CD4-positive, alpha-beta memory T cell (primary cell): ENCODE measurements at regions not wholly inside any gene's neighbourhood (a gene's known extent, or its start where the extent isn't known, plus 50 kb on each side); places are given as distances from the start of the nearest gene placed in this dataset.

ENCODE experiments used
- CTCF ChIA-PET: fragments of 350-600 bp; sonication (Branson Sonifier 250); formaldehyde crosslinking; loops from one replicate; lab custom pipeline; 2021; ENCODE audit warnings: inconsistent platforms; ENCODE audit not compliant: partially characterized antibody; lab: Charles Lee
- POLR2A ChIA-PET: fragments of 350-600 bp; sonication (Branson Sonifier 250); formaldehyde crosslinking; loops from one replicate; lab custom pipeline; 2021; ENCODE audit not compliant: partially characterized antibody; lab: Charles Lee
- DNase-seq, 5 donors: peaks; one replicate each; pipeline versions ENCODE4 v3.0.0 to v3.0.0-alpha.2; 2020 to 2022; ENCODE audit warnings: mixed read lengths in 1 of 5
- H3K27ac ChIP-seq: one replicate; pipeline ENCODE4 v1.7.0; 2013; ENCODE audit warnings: low read depth, low read length
- H3K27me3 ChIP-seq: 2 replicates; pipeline ENCODE4 v1.7.0; 2013; ENCODE audit warnings: mild to moderate bottlenecking, low read length, moderate library complexity; ENCODE audit not compliant: insufficient read depth
- H3K36me3 ChIP-seq: 2 replicates; pipeline ENCODE4 v1.7.0; 2013; ENCODE audit warnings: mild to moderate bottlenecking, low read length, moderate library complexity; ENCODE audit not compliant: insufficient read depth
- H3K4me1 ChIP-seq: 2 replicates; pipeline ENCODE4 v1.7.0; 2013; ENCODE audit warnings: mild to moderate bottlenecking, low read length, moderate library complexity; ENCODE audit not compliant: insufficient read depth
- H3K4me3 ChIP-seq, 2 donors: one replicate each; pipeline ENCODE4 v1.7.0; 2013; ENCODE audit warnings: low read length in 2 of 2, mild to moderate bottlenecking in 1 of 2
- H3K9me3 ChIP-seq, 2 donors: one replicate each; pipeline ENCODE4 v1.7.0; 2013; ENCODE audit warnings: low read length in 2 of 2, control low read depth in 1 of 2; ENCODE audit not compliant: control insufficient read depth in 1 of 2
- H3K27ac Mint-ChIP-seq, 7 donors: one replicate each; pipeline ENCODE4 v1.8.0; 2020 to 2021; ENCODE audit warnings: mixed read lengths in 7 of 7, mild to moderate bottlenecking in 6 of 7, inconsistent platforms in 3 of 7, moderate library complexity in 3 of 7
- H3K27me3 Mint-ChIP-seq, 2 donors: one replicate each; pipeline ENCODE4 v1.8.0; 2020 to 2021; ENCODE audit warnings: mixed read lengths in 2 of 2
- H3K36me3 Mint-ChIP-seq, 2 donors: one replicate each; pipeline ENCODE4 v1.8.0; 2020 to 2021; ENCODE audit warnings: mixed read lengths in 2 of 2, inconsistent platforms in 1 of 2, mild to moderate bottlenecking in 1 of 2
- H3K4me1 Mint-ChIP-seq, 4 donors: one replicate each; pipeline ENCODE4 v1.8.0; 2020 to 2021; ENCODE audit warnings: mixed read lengths in 4 of 4, mild to moderate bottlenecking in 1 of 4
- H3K4me3 Mint-ChIP-seq, 8 donors: one replicate each; pipeline ENCODE4 v1.8.0; 2020 to 2021; ENCODE audit warnings: mixed read lengths in 8 of 8, mild to moderate bottlenecking in 7 of 8, moderate library complexity in 6 of 8, inconsistent platforms in 3 of 8
- H3K9me3 Mint-ChIP-seq, 8 donors: one replicate each; pipeline ENCODE4 v1.8.0; 2020 to 2021; ENCODE audit warnings: mixed read lengths in 8 of 8, mild to moderate bottlenecking in 5 of 8, inconsistent platforms in 3 of 8, moderate library complexity in 1 of 8
- intact Hi-C: fragments of 100-400 bp; cut with micrococcal nuclease; formaldehyde crosslinking; loops from one replicate; pipeline ENCODE4 v1.15.1; 2023

- no peak for DNase-seq
- POLR2A ChIA-PET = no interaction called here
- Histone ChIP-seq H3K9me3 (peaks cover 0 to 3% of the 10 kb centered on the region in 2 donors), H3K4me3 (no peak overlapping the region), H3K27ac (no peak overlapping the region), H3K4me1 (no peaks in the 10 kb centered on the region), H3K27me3 (no peaks in the 10 kb centered on the region), H3K36me3 (no peaks in the 10 kb centered on the region)
- H3K9me3 Mint-ChIP-seq = peaks cover 0 to 15% (median 2%) of the 10 kb centered on the region in 8 donors
- CTCF ChIA-PET = no interaction called here
- no peak overlapping the region for H3K4me3 Mint-ChIP-seq
- H3K27me3 Mint-ChIP-seq = no peaks in the 10 kb centered on the region
- intact Hi-C loops = no loop called here
- H3K36me3 Mint-ChIP-seq = no peaks in the 10 kb centered on the region
- no peaks in the 10 kb centered on the region for H3K4me1 Mint-ChIP-seq
- no peak overlapping the region for H3K27ac Mint-ChIP-seq
Measured at GRCh38 chr6:165106261-165106660, 203.1 kb downstream of the C6orf118 start.

- no peaks in the 10 kb centered on the region for H3K36me3 Mint-ChIP-seq
- DNase-seq = no peak
- H3K36me3 ChIP-seq = no peaks in the 10 kb centered on the region
- H3K27ac Mint-ChIP-seq = no peak overlapping the region
- H3K4me1 ChIP-seq = no peaks in the 10 kb centered on the region
- intact Hi-C loops = no loop called here
- ChIA-PET CTCF (no interaction called here), POLR2A (no interaction called here)
- H3K4me3 Mint-ChIP-seq = no peak overlapping the region
- no peak overlapping the region for H3K27ac ChIP-seq
- no peaks in the 10 kb centered on the region for H3K27me3 ChIP-seq
- H3K9me3 Mint-ChIP-seq = peaks cover 0 to 40% (median 7%) of the 10 kb centered on the region in 8 donors
- no peaks in the 10 kb centered on the region for H3K4me1 Mint-ChIP-seq
- no peaks in the 10 kb centered on the region for H3K9me3 ChIP-seq
- no peak overlapping the region for H3K4me3 ChIP-seq
- H3K27me3 Mint-ChIP-seq = no peaks in the 10 kb centered on the region
Measured at GRCh38 chr6:165098165-165098564, 211.2 kb downstream of the C6orf118 start.

- intact Hi-C loops = no loop called here
- no peak overlapping the region for H3K27ac ChIP-seq
- H3K27me3 ChIP-seq = no peaks in the 10 kb centered on the region
- Mint-ChIP-seq H3K27me3 (no peaks in the 10 kb centered on the region), H3K36me3 (no peaks in the 10 kb centered on the region), H3K9me3 (peaks cover 0 to 36% (median 9%) of the 10 kb centered on the region in 8 donors), H3K27ac (no peak overlapping the region), H3K4me3 (no peak overlapping the region), H3K4me1 (no peaks in the 10 kb centered on the region)
- ChIA-PET CTCF (no interaction called here), POLR2A (no interaction called here)
- H3K4me1 ChIP-seq = no peaks in the 10 kb centered on the region
- no peaks in the 10 kb centered on the region for H3K36me3 ChIP-seq
- H3K4me3 ChIP-seq = no peak overlapping the region
- no peak for DNase-seq
- no peaks in the 10 kb centered on the region for H3K9me3 ChIP-seq
Measured at GRCh38 chr6:165096868-165097267, 212.5 kb downstream of the C6orf118 start.

GRCh38 chr6:165096209-165096608 lies 213.2 kb downstream of the C6orf118 start:
- Histone ChIP-seq H3K4me3 (no peak overlapping the region), H3K4me1 (no peaks in the 10 kb centered on the region), H3K27me3 (no peaks in the 10 kb centered on the region), H3K36me3 (no peaks in the 10 kb centered on the region), H3K9me3 (no peaks in the 10 kb centered on the region), H3K27ac (no peak overlapping the region)
- DNase-seq = no peak
- Mint-ChIP-seq H3K36me3 (no peaks in the 10 kb centered on the region), H3K4me3 (no peak overlapping the region), H3K4me1 (no peaks in the 10 kb centered on the region), H3K27ac (no peak overlapping the region), H3K27me3 (no peaks in the 10 kb centered on the region), H3K9me3 (peaks cover 0 to 35% (median 8%) of the 10 kb centered on the region in 8 donors)
- CTCF ChIA-PET = no interaction called here
- POLR2A ChIA-PET = no interaction called here
- intact Hi-C loops = no loop called here

- Mint-ChIP-seq H3K4me3 (no peak overlapping the region), H3K9me3 (peaks cover 0 to 25% (median 11%) of the 10 kb centered on the region in 8 donors), H3K36me3 (no peaks in the 10 kb centered on the region), H3K27ac (no peak overlapping the region), H3K4me1 (no peaks in the 10 kb centered on the region), H3K27me3 (no peaks in the 10 kb centered on the region)
- H3K4me3 ChIP-seq = no peak overlapping the region
- no peaks in the 10 kb centered on the region for H3K27me3 ChIP-seq
- POLR2A ChIA-PET = no interaction called here
- CTCF ChIA-PET = no interaction called here
- no peaks in the 10 kb centered on the region for H3K4me1 ChIP-seq
- H3K27ac ChIP-seq = no peak overlapping the region
- no peaks in the 10 kb centered on the region for H3K36me3 ChIP-seq
- H3K9me3 ChIP-seq = no peaks in the 10 kb centered on the region
- DNase-seq = no peak
- intact Hi-C loops = no loop called here
Measured at GRCh38 chr6:165092881-165093595, 216.4 kb downstream of the C6orf118 start.

GRCh38 chr6:165091121-165091785 lies 218.2 kb downstream of the C6orf118 start:
- no peak for DNase-seq
- Mint-ChIP-seq H3K4me3 (no peak overlapping the region), H3K27me3 (no peaks in the 10 kb centered on the region), H3K4me1 (no peaks in the 10 kb centered on the region), H3K27ac (no peak overlapping the region), H3K36me3 (no peaks in the 10 kb centered on the region), H3K9me3 (peaks cover 0 to 17% (median 8%) of the 10 kb centered on the region in 8 donors)
- CTCF ChIA-PET = no interaction called here
- Histone ChIP-seq H3K27ac (no peak overlapping the region), H3K4me1 (no peaks in the 10 kb centered on the region), H3K9me3 (no peaks in the 10 kb centered on the region), H3K27me3 (no peaks in the 10 kb centered on the region), H3K36me3 (no peaks in the 10 kb centered on the region), H3K4me3 (no peak overlapping the region)
- POLR2A ChIA-PET = no interaction called here
- intact Hi-C loops = no loop called here

- no peak for DNase-seq
- Mint-ChIP-seq H3K4me3 (no peak overlapping the region), H3K27me3 (no peaks in the 10 kb centered on the region), H3K9me3 (peaks cover 0 to 14% (median 7%) of the 10 kb centered on the region in 8 donors), H3K36me3 (no peaks in the 10 kb centered on the region), H3K27ac (no peak overlapping the region), H3K4me1 (no peaks in the 10 kb centered on the region)
- Histone ChIP-seq H3K4me3 (no peak overlapping the region), H3K27me3 (no peaks in the 10 kb centered on the region), H3K4me1 (no peaks in the 10 kb centered on the region), H3K36me3 (no peaks in the 10 kb centered on the region), H3K27ac (no peak overlapping the region), H3K9me3 (no peaks in the 10 kb centered on the region)
- CTCF ChIA-PET = no interaction called here
- intact Hi-C loops = no loop called here
- POLR2A ChIA-PET = no interaction called here
Measured at GRCh38 chr6:165090242-165090641, 219.2 kb downstream of the C6orf118 start.
